HG02870 (cell line): ENCODE measurements at regions not wholly inside any gene's neighbourhood (a gene's known extent, or its start where the extent isn't known, plus 50 kb on each side); places are given as distances from the start of the nearest gene placed in this dataset.
A peak's percentile ranks its signal among the peaks of the same experiment; 100 is the strongest.
"Not testable (repeated sequence)": the region's sequence is repeated elsewhere in the genome, so short reads cannot be mapped to it uniquely, and the experiment has no call there.

Experiments
- ATAC-seq: cut with Tn5 transposase; IDR thresholded peaks from one replicate; pipeline ENCODE4 v1.9.1; 2021; ENCODE audit warnings: mild to moderate bottlenecking, moderate library complexity; ENCODE audit not compliant: unreplicated experiment

DNA sequence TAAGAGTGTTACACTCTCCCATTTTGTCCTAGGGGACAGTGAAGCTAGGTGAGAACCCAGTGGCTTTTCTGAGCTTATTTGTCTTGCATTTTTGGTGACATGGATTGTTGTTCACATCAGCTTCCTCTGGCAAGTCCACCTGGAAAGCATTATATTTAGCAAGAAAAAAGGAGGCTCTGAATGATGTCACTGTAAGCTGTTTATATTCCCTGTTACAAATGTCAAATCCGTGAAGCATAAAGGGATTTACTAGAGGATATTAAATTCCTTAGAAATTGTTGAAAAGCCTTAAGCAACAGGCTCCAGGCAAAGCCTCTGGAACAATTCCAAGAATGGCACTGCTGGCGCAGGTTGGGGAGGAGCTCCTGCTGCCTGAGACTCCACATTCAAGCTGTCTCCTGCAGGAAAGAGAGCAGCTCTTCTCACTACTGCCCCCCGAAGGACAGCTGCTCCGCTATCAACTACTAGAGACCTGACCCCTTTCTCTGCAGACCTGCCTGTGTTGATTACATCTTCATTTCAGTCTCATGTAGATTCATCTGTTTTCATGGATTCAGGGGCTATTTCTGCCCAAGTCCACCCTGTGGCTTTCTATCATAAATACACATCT lies 295.4 kb downstream of the RPIA start:
- ATAC-seq: not testable (repeated sequence)

DNA sequence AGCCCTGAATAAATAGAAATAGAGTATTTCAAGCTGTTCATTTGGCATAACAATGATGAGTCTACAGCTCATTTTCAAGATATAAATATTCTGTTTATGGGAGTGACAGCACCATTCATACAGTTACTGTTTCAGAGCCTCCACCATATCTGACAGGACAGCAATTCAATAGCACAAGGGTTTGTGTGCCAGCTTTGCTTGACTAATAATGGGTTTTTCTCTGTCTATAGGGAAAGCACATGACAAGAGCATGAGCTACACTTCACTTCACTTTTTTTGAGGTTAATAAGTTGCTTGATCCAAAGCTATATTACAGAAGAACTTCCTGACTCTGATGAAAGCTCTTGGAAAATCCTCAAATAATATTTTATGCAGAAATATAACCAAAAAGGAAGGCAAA lies 297.1 kb downstream of the RPIA start:
- ATAC-seq: not testable (repeated sequence)

DNA sequence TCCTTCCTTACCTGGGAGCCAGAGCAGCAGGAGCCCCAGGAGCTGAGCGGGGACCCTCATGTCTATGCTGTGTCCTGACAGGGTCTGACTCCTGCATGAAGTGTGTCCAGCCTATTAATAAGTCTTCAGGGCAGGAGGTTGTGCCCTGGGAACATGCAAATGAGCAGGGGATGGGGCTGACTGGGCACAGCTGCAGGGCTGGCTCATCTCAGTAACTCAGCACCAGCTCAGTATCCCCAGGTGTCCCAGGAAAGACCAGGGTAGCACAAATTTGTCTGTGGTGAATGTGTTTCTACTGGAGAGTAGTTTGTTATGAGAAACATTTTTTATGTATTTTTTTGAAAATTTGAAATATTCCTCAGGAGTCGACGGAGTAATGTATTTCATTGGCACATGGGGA lies 301.3 kb downstream of the RPIA start:
- not testable (repeated sequence) for ATAC-seq

DNA sequence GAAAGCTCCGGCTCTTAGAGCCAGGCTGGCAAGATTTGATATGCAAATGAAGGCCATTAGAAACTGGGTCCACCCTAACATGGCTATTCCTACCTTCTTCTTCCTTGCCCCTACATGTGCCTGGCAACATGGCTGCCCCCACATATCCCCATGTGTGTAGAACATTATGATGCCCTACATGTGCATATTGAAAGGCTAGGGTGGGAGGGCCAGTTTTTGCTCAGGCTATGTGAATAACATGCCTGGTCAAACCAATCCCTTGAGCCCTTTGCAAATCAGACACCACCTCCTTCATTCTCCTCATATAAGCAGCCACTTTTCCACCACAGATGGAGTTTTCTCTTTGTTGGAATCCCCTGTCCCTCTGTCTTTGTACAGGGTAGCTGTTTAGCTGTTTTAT lies 303.4 kb downstream of the RPIA start:
- ATAC-seq: not testable (repeated sequence)

DNA sequence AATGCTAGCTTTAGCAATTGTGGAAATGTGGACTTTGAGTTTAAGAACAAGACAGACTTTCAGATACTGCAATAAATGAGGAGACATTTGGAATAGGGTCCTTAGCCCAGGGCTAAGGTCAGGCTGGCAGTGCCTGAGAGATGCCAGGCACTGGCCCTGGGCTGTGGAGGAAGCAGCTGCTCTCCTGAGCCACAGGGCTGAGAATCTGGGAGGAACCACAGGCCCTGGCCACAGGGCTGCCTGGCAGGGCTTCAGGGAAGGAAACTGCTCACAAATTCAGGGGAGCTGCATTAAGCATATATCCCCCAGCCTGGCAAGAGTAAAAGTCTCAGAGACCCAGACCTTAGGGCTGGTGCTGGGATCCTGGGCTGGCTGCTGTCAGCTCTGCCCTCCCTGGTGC lies 305.1 kb downstream of the RPIA start:
- ATAC-seq: not testable (repeated sequence)

DNA sequence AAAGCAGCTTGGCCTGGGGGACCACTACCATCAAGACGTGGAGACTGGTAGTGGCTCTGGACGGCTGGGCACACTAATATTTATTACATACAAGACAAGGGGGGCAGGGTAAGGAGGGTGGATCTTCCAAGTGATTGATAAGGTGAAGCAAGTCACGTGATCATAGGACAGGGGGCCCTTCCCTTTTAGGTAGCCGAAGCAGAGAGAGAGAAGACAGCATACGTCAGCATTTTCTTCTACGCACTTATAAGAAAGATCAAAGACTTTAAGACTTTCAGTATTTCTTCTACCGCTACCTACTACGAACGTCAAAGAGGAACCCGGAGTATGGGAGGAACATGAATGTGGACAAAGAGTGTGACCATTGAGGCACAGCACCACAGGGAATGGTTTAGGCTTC lies 307.9 kb downstream of the RPIA start:
- ATAC-seq: no peak

DNA sequence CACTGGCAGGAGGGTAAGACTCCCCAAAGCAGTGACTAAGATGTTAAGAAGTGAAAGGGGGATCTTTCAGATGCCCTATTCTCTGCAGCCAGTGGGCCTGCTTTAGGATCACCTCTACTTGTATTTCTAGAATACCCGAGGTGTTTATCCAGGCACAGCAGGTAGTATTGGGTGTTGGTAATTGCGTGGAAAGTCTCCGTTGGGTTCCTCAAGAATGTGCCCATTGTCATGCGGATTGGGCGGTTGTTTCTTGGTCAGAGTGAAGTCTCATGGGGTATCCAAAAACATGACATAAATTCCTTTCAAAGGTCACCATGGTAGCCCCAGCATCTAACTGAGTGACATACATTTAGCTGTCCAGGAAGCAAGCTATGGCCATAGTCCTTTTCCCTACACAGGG lies 308.8 kb downstream of the RPIA start:
- no peak for ATAC-seq

DNA sequence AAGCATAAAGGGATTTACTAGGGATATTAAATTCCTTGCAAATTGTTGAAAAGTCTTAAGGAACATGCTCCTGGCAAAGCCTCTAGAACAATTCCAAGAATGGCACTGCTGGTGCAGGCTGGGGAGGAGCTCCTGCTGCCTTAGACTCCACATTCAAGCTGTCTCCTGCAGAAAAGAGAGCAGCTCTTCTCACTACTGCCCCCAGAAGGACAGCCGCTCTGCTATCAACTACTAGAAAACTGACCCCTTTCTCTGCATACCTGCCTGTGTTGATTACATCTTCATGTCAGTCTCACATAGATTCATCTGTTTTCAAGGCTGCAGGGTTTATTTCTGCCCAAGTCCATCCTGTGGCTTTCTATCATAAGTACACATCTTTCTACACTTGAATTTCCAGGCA lies 312.8 kb downstream of the RPIA start:
- not testable (repeated sequence) for ATAC-seq

DNA sequence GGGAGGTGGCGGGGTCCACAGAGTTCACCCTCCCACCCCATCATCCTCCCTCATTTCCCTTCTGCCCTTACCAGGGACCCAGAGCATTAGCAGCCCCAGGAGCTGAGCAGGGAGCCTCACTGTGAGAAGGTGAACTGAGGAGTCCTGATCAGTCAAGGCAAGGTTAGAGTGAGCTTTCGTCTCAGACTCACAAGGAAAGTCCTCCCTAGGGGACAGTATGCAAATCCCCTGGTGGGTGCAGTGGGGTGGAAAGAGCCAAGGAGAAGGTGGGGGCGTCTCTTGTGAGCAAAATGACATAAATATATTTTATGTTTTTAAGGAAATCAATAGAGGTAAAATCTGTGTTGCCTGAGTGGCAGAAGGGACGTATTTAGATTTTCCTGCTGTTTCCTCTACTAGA lies 329.1 kb downstream of the RPIA start:
- ATAC-seq: not testable (repeated sequence)

DNA sequence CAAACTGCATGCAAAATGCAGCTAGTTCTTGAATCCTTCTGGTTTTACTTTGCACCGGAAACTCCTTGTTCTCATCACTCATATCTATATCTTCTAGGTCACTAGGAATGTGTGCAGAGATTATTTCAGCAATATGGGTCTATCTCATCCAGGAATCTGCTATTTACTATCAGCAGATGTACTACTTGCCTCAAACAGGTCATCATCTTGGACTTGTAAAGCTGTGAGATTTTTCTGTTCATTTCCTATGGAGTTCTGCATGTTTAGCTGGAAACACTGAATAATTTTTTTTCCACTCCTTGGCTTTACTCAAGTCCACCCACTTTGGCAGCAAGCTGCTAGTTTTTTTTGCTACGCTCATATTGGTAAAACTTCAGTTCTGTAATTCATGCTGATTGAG lies 334.8 kb downstream of the RPIA start:
- not testable (repeated sequence) for ATAC-seq

DNA sequence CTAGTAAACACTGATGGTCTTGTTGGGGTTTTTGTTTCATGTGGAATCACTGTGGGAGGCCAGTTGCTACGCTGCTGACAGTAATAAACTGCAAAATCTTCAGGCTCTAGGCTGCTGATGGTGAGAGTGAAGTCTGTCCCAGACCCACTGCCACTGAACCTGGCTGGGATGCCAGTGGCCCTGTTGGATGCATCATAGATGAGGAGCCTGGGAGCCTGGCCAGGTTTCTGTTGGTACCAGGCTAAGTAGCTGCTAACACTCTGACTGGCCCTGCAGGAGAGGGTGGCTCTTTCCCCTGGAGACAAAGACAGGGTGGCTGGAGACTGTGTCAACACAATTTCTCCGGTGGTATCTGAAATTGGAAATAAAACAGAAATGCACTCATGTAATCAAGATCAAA lies 335.6 kb downstream of the RPIA start:
- ATAC-seq: not testable (repeated sequence)

DNA sequence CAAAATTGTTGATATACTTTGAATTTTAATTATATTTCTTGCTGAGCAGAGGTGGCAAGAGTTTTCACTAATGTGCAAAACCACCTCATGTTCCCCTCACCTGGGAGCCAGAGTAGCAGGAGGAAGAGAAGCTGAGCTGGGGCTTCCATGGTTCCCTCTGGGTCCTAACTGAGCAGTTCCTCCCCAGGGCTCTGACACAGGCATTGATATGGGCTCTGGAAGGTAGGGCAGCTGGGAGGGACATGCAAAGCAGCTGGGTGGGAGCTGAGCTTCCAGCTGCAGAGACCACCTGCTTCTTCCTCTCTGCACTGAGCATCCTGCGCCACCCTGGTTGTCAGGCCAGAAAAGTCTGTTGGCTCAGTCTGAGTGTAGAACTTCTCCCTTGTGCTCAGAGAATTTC lies 336.1 kb downstream of the RPIA start:
- not testable (repeated sequence) for ATAC-seq

DNA sequence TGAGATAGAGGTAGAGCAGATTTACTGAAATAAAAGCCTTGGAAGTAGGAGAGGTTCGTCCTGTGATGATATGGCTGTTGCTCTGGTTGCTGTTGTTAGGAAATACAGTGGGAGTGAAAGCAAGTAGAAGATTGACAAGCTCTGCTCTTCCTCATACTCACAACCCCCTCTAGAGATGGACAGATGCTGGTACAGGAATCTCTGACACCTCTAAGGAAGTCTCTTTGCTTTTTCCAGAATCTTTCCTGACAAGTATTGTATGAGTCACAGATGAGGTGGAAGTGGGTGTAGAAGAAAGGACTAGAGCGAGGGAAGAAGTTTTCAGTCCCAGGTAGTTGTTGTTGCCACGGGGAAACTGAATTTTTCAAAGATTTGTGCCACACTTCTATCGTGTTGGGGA lies 337.8 kb downstream of the RPIA start:
- not testable (repeated sequence) for ATAC-seq

DNA sequence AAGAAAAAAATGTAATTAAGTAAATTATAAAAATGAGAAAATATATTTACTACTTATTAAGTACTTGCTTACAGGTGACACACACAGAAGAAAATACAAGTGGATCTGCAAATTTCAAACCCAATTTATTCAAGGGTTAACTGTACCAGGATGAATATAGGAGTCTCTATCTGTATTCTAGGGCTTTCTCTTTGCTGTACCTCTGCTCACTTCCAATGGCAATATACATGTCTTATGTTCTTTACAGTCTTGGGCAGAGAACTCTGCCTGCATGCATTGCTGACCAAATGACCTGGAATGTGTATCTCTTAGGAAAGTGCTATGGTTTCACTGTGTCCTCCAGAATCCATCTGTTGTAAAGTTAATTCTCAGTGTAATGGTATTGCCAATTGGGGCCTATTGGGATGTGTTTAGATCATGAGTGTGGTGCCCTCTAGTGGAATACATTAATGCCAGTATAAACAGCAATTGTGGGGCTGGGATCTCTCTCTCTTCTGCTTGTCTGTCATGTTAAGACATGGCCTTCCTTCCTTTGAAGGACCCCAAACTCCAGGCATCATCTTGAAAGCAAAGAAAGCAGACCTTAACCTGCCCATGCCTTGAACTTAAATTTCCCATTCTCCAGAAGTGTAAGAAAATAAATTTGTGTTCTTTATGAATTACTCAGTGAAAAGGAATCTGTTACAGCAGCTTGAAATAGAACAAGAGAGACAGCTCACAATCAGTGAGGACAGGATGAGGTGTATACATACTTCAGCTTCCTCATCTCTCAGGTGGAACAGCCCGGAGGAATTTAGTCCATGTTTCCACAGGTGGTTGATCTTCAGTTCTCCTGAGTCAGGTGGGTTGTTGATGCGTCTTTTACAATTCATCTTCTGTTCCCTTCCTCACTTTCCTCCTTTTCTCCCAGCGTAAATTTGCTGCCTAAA lies 356.9 kb downstream of the RPIA start:
- peak; percentile 72 for ATAC-seq

DNA sequence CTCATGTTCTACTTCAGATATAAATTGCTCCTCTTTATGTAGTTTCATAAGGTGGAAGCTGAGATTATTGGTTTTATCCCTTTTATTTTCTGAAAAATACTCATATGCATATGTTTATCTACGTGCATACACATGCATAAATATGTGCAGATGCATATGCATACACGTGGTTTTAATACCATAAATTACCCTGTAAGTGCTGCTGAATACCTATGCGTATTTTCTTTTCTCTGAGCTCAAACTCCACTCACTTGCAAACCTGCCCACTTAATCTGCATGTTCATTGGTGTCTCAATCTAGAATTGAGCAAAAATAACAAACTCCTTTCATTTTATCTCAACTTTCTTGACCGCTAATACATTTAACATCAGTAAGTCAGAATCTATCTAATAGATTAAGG lies 367.1 kb downstream of the RPIA start:
- not testable (repeated sequence) for ATAC-seq

DNA sequence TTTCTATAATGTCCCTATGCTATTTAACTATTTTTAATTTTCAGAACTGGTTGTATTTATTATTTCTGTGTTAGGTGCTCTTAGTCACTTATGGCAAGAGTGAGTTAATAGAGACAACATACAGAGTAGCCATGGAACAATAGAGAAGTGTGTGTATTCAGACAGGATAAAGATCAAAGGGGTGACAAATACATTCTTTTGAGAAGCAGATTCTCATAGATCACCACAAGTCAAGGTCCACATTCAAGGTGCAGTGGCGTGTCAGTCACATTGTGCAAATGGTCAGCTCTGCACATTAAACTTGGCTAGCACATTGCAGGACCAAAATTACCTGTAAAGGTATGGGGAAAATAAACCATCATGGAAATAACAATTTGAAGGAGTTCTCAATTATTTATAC lies 369.7 kb downstream of the RPIA start:
- ATAC-seq: not testable (repeated sequence)

DNA sequence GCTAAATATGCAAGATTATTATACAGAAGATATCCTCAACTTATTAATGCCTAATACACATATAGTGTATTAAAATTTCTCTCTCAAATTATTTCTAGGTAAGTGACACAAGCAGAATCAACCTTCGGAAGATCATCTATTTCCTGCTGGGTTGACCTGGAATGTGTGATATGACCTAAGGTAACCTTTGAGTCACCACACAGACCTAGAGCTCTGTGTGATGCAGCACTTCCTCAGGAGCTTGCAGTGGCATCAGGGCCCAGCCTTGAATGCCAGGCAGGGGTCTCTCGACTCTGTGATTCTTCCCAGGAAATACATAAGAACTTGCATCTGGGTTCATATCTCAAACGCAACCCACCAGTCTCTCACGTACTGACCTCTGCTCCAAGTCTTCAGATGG lies 385.3 kb downstream of the RPIA start:
- not testable (repeated sequence) for ATAC-seq

DNA sequence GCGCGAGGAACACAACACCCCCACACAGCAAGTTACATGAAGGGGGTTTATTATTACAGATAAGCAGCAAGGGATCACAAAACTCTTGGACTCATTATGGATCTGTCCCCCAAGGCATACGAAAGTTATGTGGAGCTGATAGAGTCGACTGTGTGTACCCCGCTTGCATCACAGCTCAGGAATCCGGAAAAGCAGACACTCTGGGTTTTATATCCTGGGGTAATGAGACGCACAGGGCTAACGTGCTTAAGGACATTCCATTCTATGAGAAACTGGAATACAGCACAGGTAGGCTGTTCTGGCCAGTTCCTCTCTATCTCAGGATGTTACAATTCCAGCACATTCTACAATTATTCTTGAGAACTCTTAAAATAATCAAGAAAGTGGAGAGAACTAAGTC lies 401.4 kb downstream of the RPIA start:
- ATAC-seq: not testable (repeated sequence)

DNA sequence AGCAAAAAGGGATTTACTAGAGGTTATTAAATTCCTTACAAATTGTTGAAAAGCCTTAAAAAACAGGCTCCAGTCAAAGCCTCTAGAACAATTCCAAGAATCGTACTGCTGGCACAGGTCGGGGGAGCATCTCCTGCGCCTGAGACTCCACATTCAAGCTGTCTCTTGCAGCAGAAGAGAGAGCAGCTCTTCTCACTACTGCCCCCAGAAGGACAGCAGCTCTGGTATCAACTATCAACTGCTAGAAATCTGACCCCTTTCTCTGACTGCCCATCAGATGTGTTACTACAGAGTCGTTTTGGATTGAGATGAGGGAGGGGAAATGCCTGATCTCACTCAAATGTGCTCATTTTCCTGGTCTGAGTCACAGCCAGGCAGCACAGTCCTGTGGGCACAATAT lies 403.6 kb downstream of the RPIA start:
- not testable (repeated sequence) for ATAC-seq

DNA sequence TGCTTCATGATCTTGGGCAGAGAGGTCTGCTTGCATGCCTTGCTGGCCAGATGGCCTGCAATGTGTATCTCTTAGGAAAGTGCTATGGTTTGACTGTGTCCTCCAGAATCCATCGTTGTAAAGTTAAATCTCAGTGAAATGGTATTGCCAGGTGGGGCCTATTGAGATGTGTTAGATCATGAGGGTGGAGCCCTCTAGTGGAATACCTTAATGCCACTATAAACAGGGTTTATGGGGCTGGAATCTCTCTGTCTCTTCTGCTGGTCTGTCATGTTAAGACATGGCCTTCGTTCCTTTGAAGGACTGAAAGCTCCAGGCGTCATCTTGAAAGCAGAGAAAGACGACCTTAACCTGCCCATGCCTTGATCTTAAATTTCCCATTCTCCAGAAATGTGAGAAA lies 411.1 kb downstream of the RPIA start:
- ATAC-seq: not testable (repeated sequence)

DNA sequence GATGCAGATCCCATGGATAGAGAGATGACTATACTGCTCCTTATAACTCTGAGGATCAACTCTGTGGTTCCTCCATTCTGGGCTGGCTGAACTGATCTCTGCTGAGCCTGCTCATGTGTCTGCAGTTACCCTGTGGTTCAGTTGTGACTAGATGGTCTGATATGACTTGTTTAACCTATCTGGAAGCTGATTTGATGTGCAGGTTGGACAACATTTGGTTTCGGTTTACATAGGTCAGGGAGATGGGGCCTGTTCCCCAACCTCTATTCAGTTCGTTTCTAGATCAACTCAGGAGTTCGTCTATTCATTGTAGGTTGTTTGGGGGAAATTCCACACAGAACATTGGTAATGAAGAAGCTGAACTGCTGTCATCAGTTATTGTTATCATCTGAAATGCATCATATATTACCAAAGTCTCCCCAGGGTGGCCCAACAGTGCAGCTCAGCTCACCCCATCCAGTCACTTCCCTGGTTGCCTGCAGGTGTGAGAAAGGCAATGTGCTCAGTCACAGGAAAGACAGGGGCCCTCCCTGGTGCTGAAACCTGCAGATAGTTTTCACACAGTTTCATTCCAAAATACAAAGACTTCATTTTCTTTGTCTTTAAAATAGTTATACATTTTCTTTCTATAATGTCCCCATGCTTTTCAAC lies 415.0 kb downstream of the RPIA start:
- ATAC-seq: peak; percentile 92

DNA sequence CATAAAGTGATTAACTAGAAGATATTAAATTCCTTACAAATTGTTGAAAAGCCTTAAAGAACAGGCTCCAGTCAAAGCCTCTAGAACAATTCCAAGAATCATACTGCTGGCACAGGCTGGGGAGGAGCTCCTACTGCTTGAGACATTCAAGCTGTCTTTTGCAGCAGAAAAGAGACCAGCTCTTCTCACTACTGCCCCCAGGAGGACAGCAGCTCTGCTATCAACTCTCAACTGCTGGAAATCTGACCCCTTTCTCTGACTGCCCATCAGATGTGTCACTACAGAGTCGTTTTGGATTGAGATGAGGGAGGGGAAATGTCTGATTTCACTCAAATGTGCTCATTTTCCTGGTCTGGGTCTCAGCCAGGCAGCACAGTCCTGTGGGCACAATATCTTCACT lies 421.0 kb downstream of the RPIA start:
- peak; percentile 51 for ATAC-seq
